ENCODE measurements at regions not wholly inside any gene's neighbourhood (a gene's known extent, or its start where the extent isn't known, plus 50 kb on each side); places are given as distances from the start of the nearest gene placed in this dataset.

GRCh38 chr18:47606526-47606925, 323.9 kb downstream of the SMAD2 start:
- Histone ChIP-seq H3K4me3 (no peak overlapping the region), H4K20me1 (replicated peaks; ENCODE audit: insufficient read depth) (no peaks in the 10 kb centered on the region), H3K4me2 (no peak overlapping the region), H3K9me2 (ENCODE audit: insufficient read depth) (0 out of 2 replicates have a peak, but pooled peaks cover 5% of the 10 kb centered on the region), H3K79me2 (replicated peaks; ENCODE audit: insufficient read depth) (no peaks in the 10 kb centered on the region), H2AFZ (no peak overlapping the region), H3K27me3 (ENCODE audit: insufficient read depth) (no peaks in the 10 kb centered on the region), H3K27ac (ENCODE audit: low read depth) (no peak overlapping the region), H3F3A (replicated peaks; ENCODE audit: low read depth) (no peaks in the 10 kb centered on the region), H3K4me1 (ENCODE audit: insufficient read depth) (no peaks in the 10 kb centered on the region), H3K36me3 (ENCODE audit: insufficient read depth) (no peaks in the 10 kb centered on the region)
- DNase-seq (ENCODE audit: low spot score) (no peak), ATAC-seq (no peak)
- H3K4me1 Mint-ChIP-seq: peaks cover 8% of the 10 kb centered on the region
- H3K27ac Mint-ChIP-seq: no peak overlapping the region
- TF ChIP-seq, protein P1, sequence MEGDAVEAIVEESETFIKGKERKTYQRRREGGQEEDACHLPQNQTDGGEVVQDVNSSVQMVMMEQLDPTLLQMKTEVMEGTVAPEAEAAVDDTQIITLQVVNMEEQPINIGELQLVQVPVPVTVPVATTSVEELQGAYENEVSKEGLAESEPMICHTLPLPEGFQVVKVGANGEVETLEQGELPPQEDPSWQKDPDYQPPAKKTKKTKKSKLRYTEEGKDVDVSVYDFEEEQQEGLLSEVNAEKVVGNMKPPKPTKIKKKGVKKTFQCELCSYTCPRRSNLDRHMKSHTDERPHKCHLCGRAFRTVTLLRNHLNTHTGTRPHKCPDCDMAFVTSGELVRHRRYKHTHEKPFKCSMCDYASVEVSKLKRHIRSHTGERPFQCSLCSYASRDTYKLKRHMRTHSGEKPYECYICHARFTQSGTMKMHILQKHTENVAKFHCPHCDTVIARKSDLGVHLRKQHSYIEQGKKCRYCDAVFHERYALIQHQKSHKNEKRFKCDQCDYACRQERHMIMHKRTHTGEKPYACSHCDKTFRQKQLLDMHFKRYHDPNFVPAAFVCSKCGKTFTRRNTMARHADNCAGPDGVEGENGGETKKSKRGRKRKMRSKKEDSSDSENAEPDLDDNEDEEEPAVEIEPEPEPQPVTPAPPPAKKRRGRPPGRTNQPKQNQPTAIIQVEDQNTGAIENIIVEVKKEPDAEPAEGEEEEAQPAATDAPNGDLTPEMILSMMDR (conservative IDR thresholded peaks at IDR 0.05; ENCODE audit: low read depth in 2 of 2): no peak
- TF ChIP-seq ZNF114 (CRISPR knock-in tag; IDR thresholded peaks at IDR 0.05) (no peak), ZNF331 (CRISPR knock-in tag; IDR thresholded peaks at IDR 0.05; ENCODE audit: low read depth) (no peak), CREB1 (CRISPR knock-in tag; IDR thresholded peaks at IDR 0.05; ENCODE audit: low read depth) (no peak)
- TF ChIP-seq, protein P2, sequence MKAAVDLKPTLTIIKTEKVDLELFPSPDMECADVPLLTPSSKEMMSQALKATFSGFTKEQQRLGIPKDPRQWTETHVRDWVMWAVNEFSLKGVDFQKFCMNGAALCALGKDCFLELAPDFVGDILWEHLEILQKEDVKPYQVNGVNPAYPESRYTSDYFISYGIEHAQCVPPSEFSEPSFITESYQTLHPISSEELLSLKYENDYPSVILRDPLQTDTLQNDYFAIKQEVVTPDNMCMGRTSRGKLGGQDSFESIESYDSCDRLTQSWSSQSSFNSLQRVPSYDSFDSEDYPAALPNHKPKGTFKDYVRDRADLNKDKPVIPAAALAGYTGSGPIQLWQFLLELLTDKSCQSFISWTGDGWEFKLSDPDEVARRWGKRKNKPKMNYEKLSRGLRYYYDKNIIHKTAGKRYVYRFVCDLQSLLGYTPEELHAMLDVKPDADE (IDR thresholded peaks at IDR 0.05): no peak
- TF ChIP-seq, protein P3, sequence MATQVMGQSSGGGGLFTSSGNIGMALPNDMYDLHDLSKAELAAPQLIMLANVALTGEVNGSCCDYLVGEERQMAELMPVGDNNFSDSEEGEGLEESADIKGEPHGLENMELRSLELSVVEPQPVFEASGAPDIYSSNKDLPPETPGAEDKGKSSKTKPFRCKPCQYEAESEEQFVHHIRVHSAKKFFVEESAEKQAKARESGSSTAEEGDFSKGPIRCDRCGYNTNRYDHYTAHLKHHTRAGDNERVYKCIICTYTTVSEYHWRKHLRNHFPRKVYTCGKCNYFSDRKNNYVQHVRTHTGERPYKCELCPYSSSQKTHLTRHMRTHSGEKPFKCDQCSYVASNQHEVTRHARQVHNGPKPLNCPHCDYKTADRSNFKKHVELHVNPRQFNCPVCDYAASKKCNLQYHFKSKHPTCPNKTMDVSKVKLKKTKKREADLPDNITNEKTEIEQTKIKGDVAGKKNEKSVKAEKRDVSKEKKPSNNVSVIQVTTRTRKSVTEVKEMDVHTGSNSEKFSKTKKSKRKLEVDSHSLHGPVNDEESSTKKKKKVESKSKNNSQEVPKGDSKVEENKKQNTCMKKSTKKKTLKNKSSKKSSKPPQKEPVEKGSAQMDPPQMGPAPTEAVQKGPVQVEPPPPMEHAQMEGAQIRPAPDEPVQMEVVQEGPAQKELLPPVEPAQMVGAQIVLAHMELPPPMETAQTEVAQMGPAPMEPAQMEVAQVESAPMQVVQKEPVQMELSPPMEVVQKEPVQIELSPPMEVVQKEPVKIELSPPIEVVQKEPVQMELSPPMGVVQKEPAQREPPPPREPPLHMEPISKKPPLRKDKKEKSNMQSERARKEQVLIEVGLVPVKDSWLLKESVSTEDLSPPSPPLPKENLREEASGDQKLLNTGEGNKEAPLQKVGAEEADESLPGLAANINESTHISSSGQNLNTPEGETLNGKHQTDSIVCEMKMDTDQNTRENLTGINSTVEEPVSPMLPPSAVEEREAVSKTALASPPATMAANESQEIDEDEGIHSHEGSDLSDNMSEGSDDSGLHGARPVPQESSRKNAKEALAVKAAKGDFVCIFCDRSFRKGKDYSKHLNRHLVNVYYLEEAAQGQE (IDR thresholded peaks at IDR 0.05; ENCODE audit: unreplicated experiment): no peak
- TF ChIP-seq, protein P4, sequence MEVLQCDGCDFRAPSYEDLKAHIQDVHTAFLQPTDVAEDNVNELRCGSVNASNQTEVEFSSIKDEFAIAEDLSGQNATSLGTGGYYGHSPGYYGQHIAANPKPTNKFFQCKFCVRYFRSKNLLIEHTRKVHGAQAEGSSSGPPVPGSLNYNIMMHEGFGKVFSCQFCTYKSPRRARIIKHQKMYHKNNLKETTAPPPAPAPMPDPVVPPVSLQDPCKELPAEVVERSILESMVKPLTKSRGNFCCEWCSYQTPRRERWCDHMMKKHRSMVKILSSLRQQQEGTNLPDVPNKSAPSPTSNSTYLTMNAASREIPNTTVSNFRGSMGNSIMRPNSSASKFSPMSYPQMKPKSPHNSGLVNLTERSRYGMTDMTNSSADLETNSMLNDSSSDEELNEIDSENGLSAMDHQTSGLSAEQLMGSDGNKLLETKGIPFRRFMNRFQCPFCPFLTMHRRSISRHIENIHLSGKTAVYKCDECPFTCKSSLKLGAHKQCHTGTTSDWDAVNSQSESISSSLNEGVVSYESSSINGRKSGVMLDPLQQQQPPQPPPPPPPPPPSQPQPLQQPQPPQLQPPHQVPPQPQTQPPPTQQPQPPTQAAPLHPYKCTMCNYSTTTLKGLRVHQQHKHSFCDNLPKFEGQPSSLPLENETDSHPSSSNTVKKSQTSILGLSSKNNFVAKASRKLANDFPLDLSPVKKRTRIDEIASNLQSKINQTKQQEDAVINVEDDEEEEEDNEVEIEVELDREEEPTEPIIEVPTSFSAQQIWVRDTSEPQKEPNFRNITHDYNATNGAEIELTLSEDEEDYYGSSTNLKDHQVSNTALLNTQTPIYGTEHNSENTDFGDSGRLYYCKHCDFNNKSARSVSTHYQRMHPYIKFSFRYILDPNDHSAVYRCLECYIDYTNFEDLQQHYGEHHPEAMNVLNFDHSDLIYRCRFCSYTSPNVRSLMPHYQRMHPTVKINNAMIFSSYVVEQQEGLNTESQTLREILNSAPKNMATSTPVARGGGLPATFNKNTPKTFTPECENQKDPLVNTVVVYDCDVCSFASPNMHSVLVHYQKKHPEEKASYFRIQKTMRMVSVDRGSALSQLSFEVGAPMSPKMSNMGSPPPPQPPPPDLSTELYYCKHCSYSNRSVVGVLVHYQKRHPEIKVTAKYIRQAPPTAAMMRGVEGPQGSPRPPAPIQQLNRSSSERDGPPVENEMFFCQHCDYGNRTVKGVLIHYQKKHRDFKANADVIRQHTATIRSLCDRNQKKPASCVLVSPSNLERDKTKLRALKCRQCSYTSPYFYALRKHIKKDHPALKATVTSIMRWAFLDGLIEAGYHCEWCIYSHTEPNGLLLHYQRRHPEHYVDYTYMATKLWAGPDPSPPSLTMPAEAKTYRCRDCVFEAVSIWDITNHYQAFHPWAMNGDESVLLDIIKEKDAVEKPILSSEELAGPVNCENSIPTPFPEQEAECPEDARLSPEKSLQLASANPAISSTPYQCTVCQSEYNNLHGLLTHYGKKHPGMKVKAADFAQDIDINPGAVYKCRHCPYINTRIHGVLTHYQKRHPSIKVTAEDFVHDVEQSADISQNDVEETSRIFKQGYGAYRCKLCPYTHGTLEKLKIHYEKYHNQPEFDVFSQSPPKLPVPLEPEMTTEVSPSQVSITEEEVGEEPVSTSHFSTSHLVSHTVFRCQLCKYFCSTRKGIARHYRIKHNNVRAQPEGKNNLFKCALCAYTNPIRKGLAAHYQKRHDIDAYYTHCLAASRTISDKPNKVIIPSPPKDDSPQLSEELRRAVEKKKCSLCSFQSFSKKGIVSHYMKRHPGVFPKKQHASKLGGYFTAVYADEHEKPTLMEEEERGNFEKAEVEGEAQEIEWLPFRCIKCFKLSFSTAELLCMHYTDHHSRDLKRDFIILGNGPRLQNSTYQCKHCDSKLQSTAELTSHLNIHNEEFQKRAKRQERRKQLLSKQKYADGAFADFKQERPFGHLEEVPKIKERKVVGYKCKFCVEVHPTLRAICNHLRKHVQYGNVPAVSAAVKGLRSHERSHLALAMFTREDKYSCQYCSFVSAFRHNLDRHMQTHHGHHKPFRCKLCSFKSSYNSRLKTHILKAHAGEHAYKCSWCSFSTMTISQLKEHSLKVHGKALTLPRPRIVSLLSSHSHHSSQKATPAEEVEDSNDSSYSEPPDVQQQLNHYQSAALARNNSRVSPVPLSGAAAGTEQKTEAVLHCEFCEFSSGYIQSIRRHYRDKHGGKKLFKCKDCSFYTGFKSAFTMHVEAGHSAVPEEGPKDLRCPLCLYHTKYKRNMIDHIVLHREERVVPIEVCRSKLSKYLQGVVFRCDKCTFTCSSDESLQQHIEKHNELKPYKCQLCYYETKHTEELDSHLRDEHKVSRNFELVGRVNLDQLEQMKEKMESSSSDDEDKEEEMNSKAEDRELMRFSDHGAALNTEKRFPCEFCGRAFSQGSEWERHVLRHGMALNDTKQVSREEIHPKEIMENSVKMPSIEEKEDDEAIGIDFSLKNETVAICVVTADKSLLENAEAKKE (CRISPR knock-in tag; IDR thresholded peaks at IDR 0.05): no peak
- no peak overlapping the region for H3K4me3 Mint-ChIP-seq
- H3K27me3 Mint-ChIP-seq (ENCODE audit: insufficient read depth, low read depth, poor library complexity): no peaks in the 10 kb centered on the region
- H3K36me3 Mint-ChIP-seq (ENCODE audit: low read depth): no peaks in the 10 kb centered on the region
- H3K9me3 Mint-ChIP-seq: peaks cover 9% of the 10 kb centered on the region; the same call in 2 of the 3 replicates
